Stomach smooth muscle (tissue), 2 donors: ENCODE measurements at regions not wholly inside any gene's neighbourhood (a gene's known extent, or its start where the extent isn't known, plus 50 kb on each side); places are given as distances from the start of the nearest gene placed in this dataset.
"Not testable (repeated sequence)": the region's sequence is repeated elsewhere in the genome, so short reads cannot be mapped to it uniquely, and the experiment has no call there.

Source experiments
- H3K27ac ChIP-seq: one replicate; pipeline ENCODE4 v1.7.0; 2013; ENCODE audit warnings: mild to moderate bottlenecking, low read length, inconsistent platforms
- H3K27me3 ChIP-seq, 2 donors: one replicate each; pipeline ENCODE4 v1.7.0; 2013; ENCODE audit warnings: low read length in 2 of 2; ENCODE audit not compliant: insufficient read depth in 2 of 2, control insufficient read depth in 1 of 2
- H3K36me3 ChIP-seq, 2 donors: one replicate each; pipeline ENCODE4 v1.7.0; 2013; ENCODE audit warnings: low read length in 2 of 2; ENCODE audit not compliant: control insufficient read depth in 2 of 2, insufficient read depth in 2 of 2
- H3K4me1 ChIP-seq: one replicate; pipeline ENCODE4 v1.7.0; 2013; ENCODE audit warnings: low read length; ENCODE audit not compliant: control insufficient read depth, insufficient read depth
- H3K4me3 ChIP-seq, 2 donors: one replicate each; pipeline ENCODE4 v1.7.0; 2013; ENCODE audit warnings: low read length in 2 of 2
- H3K9ac ChIP-seq, 2 donors: one replicate each; pipeline ENCODE4 v1.7.0; 2013; ENCODE audit warnings: low read length in 2 of 2, mild to moderate bottlenecking in 1 of 2
- H3K9me3 ChIP-seq, 2 donors: one replicate each; pipeline ENCODE4 v1.7.0; 2013; ENCODE audit warnings: low read length in 2 of 2; ENCODE audit not compliant: control insufficient read depth in 2 of 2
- donor health status: healthy.
- donor health status: Pancreatic carcinoma.

GRCh38 chr7:63096141-63096540 lies 902.5 kb upstream of the ZNF722 start:
- Histone ChIP-seq H3K4me1 (no peaks in the 10 kb centered on the region), H3K4me3 (no peak overlapping the region), H3K36me3 (no peaks in the 10 kb centered on the region), H3K27ac (no peak overlapping the region), H3K9ac (no peak overlapping the region), H3K9me3 (peaks cover 7 to 10% of the 10 kb centered on the region in 2 donors), H3K27me3 (no peaks in the 10 kb centered on the region)

- no peaks in the 10 kb centered on the region for H3K36me3 ChIP-seq
- H3K9me3 ChIP-seq = peaks cover 0 to 5% of the 10 kb centered on the region in 2 donors
- H3K4me1 ChIP-seq = no peaks in the 10 kb centered on the region
- no peak overlapping the region for H3K27ac ChIP-seq
- H3K4me3 ChIP-seq = no peak overlapping the region
- no peak overlapping the region for H3K9ac ChIP-seq
- no peaks in the 10 kb centered on the region for H3K27me3 ChIP-seq
Measured at GRCh38 chr7:63104666-63105065, 894.0 kb upstream of the ZNF722 start.

- no peaks in the 10 kb centered on the region for H3K27me3 ChIP-seq
- H3K27ac ChIP-seq = no peak overlapping the region
- no peak overlapping the region for H3K4me3 ChIP-seq
- H3K9ac ChIP-seq = no peak overlapping the region
- H3K9me3 ChIP-seq = no peaks in the 10 kb centered on the region
- H3K36me3 ChIP-seq = no peaks in the 10 kb centered on the region
- H3K4me1 ChIP-seq = no peaks in the 10 kb centered on the region
Measured at GRCh38 chr7:63105978-63106377, 892.7 kb upstream of the ZNF722 start.

GRCh38 chr7:63106506-63107388 lies 891.9 kb upstream of the ZNF722 start:
- no peaks in the 10 kb centered on the region for H3K27me3 ChIP-seq
- no peak overlapping the region for H3K27ac ChIP-seq
- H3K9ac ChIP-seq = no peak overlapping the region
- no peaks in the 10 kb centered on the region for H3K36me3 ChIP-seq
- H3K4me3 ChIP-seq = no peak overlapping the region
- no peaks in the 10 kb centered on the region for H3K4me1 ChIP-seq
- no peaks in the 10 kb centered on the region for H3K9me3 ChIP-seq

- not testable (repeated sequence) for H3K9ac ChIP-seq, H3K27ac ChIP-seq, H3K36me3 ChIP-seq, H3K4me3 ChIP-seq, H3K4me1 ChIP-seq, H3K9me3 ChIP-seq, H3K27me3 ChIP-seq
Measured at GRCh38 chr7:63111511-63111910, 887.1 kb upstream of the ZNF722 start.

- no peaks in the 10 kb centered on the region for H3K36me3 ChIP-seq
- H3K4me3 ChIP-seq = no peak overlapping the region
- no peaks in the 10 kb centered on the region for H3K9me3 ChIP-seq
- no peaks in the 10 kb centered on the region for H3K4me1 ChIP-seq
- no peak overlapping the region for H3K27ac ChIP-seq
- H3K9ac ChIP-seq = no peak overlapping the region
- H3K27me3 ChIP-seq = no peaks in the 10 kb centered on the region
Measured at GRCh38 chr7:63112764-63113712, 885.6 kb upstream of the ZNF722 start.

- Histone ChIP-seq H3K4me1 (no peaks in the 10 kb centered on the region), H3K9ac (no peak overlapping the region), H3K4me3 (no peak overlapping the region), H3K36me3 (no peaks in the 10 kb centered on the region), H3K27me3 (no peaks in the 10 kb centered on the region), H3K9me3 (no peaks in the 10 kb centered on the region), H3K27ac (no peak overlapping the region)
Measured at GRCh38 chr7:63113713-63114285, 884.9 kb upstream of the ZNF722 start.

GRCh38 chr7:63114371-63114985 lies 884.2 kb upstream of the ZNF722 start:
- H3K36me3 ChIP-seq = no peaks in the 10 kb centered on the region
- H3K4me3 ChIP-seq = no peak overlapping the region
- H3K9me3 ChIP-seq = no peaks in the 10 kb centered on the region
- H3K27me3 ChIP-seq = no peaks in the 10 kb centered on the region
- H3K4me1 ChIP-seq = no peaks in the 10 kb centered on the region
- H3K9ac ChIP-seq = no peak overlapping the region
- no peak overlapping the region for H3K27ac ChIP-seq
